GM13977 (cell line): ENCODE measurements at regions not wholly inside any gene's neighbourhood (a gene's known extent, or its start where the extent isn't known, plus 50 kb on each side); places are given as distances from the start of the nearest gene placed in this dataset.

Experiments
- DNase-seq: peaks from one replicate; pipeline ENCODE4 v3.0.0; 2012; ENCODE audit warnings: low spot score
- in situ Hi-C: fragments of 300-500 bp; cut with MboI; formaldehyde crosslinking; loops from one replicate; pipeline ENCODE4 v1.12.0; 2022; ENCODE audit warnings: low sequenced_read_pairs, low pct_unique_long_range_greater_than_20kb, mixed read lengths, inconsistent platforms; ENCODE audit not compliant: unreplicated experiment
- TF ChIP-seq, protein P1 (sequence below): IDR thresholded peaks from 2 replicates; pipeline ENCODE4 v1.5.1; 2012; ENCODE audit warnings: mild to moderate bottlenecking, control low read depth; ENCODE audit not compliant: insufficient read depth; ENCODE audit errors: extremely low read depth, missing control alignments

DNA sequence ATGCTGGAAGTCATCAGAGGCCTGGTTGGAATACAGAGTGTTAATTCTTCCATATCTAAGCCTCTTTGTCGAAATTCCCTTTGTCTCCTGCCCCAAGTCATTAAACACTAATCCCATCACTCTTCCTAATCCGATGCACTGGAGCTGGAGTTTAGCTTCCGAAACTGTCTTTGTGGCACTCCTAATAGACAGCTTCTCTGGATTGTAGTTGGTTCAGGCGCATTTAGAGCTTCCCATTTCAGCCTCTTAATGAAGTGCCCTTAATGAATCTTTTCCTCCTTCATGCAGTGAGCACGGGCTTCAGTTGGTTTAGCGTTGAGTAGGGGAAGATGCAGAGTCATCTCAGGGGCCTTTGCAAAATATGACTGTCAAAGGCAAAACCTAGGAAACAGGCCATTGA is 72.2 kb upstream of the MEIS1 start:
- TF ChIP-seq, protein P1, sequence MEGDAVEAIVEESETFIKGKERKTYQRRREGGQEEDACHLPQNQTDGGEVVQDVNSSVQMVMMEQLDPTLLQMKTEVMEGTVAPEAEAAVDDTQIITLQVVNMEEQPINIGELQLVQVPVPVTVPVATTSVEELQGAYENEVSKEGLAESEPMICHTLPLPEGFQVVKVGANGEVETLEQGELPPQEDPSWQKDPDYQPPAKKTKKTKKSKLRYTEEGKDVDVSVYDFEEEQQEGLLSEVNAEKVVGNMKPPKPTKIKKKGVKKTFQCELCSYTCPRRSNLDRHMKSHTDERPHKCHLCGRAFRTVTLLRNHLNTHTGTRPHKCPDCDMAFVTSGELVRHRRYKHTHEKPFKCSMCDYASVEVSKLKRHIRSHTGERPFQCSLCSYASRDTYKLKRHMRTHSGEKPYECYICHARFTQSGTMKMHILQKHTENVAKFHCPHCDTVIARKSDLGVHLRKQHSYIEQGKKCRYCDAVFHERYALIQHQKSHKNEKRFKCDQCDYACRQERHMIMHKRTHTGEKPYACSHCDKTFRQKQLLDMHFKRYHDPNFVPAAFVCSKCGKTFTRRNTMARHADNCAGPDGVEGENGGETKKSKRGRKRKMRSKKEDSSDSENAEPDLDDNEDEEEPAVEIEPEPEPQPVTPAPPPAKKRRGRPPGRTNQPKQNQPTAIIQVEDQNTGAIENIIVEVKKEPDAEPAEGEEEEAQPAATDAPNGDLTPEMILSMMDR = no peak
- no peak for DNase-seq
- in situ Hi-C loops = no loop called here

DNA sequence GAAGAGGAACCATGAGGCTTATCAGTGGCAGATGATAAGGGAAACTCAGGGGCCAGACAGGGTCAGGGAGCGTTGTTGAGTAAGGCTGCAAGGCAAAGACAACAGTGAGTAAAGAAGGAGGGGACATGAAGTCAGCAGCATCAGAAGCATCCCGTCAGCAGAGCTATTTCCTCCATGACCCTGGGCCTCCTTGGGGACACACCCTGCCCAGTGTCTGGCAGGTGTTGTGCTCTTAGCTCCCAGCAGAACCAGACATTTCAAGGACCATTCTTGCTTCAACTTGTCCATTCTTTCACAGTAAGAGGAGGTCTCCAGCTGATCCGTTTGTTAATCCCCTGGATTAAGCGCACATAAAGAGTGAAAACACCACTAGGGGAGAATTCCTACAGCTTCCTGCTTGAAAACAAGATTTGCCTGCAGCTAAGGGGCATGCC is 88.7 kb upstream of the MEIS1 start:
- in situ Hi-C loops = no loop called here
- TF ChIP-seq, protein P1 = no peak
- no peak for DNase-seq

DNA sequence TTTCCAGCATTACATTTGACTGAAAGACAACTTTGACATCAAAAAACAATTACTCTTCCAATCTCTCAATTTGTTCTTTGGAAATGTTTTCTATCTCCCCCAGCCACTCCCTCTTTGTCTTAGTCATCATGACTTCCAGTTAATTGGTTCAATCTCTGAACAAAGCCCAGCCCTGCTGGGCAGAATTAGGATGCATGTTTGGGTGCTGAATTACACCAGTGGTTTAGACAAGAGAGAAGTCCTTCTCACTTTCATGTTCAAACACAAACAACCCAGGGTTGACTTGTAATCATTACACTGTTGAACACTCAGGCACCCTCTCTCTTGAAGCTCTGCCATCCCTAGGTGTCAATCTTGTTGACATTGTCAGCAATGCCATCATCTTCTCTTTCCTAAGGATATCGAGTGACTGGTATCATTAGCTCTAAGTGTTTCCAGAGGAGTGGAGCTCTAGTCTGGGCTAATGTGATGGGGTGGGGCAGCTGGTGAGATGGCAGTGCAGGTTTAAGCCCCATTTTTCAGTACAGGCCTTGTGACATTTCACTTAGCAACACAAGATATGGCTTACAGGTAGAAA is 90.8 kb upstream of the MEIS1 start:
- in situ Hi-C loops = no loop called here
- no peak for DNase-seq
- TF ChIP-seq, protein P1 = no peak

DNA sequence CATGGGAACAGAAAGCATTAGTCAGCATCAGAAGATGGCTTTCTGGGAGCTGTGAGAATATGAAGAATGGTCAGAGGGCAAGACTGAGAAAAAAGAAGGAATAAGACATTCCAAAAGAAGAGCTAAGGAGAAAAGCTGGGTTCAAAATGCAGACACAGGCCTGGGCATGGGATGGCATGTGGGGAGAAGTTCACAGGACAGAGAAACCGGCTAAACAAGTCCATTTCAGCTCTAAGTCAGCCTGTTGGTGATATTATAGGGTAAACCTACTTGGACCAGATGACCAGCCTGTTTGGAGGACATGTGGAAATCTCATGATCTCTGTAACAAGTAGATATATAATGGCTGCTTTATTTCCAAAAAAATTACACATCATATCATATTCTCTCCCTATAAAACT is 91.7 kb upstream of the MEIS1 start:
- in situ Hi-C loops = no loop called here
- DNase-seq = no peak
- TF ChIP-seq, protein P1 = no peak

DNA sequence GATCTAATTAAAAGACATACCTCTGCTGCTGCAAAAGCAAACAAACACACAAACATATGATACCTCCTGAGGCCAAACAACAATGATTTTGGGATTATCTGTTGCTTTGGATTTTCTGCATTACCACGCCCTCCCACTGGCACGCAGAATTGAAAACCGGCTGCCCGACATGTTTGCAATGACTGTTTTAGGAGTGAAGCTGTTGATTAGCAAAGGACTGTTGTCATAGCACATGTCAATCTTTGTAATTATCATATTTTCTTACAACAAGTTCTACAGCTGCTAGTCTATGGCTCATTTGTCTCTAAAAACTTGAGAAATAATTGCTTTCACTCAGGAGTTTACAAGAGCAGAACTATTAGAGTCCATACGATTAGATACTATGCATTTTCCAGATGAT is 94.4 kb upstream of the MEIS1 start:
- in situ Hi-C loops = no loop called here
- DNase-seq = no peak
- TF ChIP-seq, protein P1 = no peak

DNA sequence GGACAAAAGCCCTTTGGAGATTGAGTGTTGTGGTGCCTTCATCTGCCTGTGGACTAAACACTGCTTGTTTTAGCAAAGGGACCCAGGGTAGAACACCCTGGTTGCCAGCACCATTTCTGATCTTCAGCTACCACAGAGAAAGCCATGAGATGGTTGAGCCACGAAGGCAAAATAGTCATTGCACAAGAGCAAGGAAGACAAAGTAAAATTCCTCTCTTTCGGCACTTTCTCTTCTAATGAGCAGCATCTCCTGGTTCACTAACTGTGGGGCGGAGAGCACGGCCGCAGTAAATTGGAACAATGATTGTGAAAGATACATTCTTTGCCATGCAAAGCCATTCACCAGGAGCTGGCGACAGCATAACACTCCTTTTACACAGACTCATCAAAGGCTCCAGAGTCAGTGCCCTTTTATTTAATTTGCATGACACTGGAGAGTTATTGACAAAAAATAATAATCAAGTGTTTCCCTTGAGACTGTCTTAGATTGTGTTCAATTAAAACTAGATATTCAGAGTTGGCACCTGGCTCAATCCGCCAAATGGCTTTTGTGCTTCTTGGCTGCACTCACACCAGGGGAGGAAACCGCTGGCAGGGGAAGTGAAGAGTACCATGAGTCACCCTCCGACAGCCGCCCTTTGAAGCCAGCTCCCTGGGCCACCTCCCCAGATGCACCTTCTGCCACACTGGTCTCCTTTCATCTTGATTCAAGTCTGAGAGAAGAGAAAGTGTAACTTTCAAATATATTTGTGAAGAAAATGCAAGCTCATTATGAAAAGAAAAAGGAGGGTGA is 100.5 kb upstream of the MEIS1 start:
- in situ Hi-C loops = no loop called here
- TF ChIP-seq, protein P1 = no peak
- no peak for DNase-seq
